ENCODE measurements at regions not wholly inside any gene's neighbourhood (a gene's known extent, or its start where the extent isn't known, plus 50 kb on each side); places are given as distances from the start of the nearest gene placed in this dataset.

DNA sequence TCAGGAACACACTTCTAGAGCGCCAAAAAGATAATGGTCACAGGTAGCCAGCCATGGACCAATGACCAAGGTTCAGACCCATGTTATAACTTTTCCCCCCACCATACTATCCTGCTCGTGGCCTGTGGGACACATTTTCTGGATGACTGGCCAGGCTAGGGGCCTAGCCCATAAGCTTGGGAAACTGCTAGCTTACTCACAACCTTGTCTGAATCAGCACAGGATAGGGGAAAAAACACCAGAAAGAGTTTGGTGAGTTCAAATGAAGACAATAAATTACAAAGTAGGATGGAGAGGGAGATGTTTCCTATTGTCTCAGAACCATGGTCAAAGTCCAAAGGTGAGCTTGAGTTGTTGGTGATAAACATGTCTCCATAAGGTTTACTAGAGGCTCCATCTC, 156.3 kb upstream of the CCDC68 start (continued):
- TF ChIP-seq, protein P1, sequence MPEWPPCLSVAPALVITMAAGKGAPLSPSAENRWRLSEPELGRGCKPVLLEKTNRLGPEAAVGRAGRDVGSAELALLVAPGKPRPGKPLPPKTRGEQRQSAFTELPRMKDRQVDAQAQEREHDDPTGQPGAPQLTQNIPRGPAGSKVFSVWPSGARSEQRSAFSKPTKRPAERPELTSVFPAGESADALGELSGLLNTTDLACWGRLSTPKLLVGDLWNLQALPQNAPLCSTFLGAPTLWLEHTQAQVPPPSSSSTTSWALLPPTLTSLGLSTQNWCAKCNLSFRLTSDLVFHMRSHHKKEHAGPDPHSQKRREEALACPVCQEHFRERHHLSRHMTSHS (tag by site-specific recombination; IDR thresholded peaks at IDR 0.05): no peak
- TF ChIP-seq YY2 (tag by site-specific recombination; IDR thresholded peaks at IDR 0.05) (no peak), REPIN1 (tag by site-specific recombination; IDR thresholded peaks at IDR 0.05; ENCODE audit: low read depth) (no peak), ZNF670 (tag by site-specific recombination; IDR thresholded peaks at IDR 0.05; ENCODE audit: low read depth) (no peak), ZNF791 (tag by site-specific recombination; IDR thresholded peaks at IDR 0.05) (no peak), ZNF266 (tag by site-specific recombination; IDR thresholded peaks at IDR 0.05; ENCODE audit: low read depth) (no peak), ZNF155 (tag by site-specific recombination; IDR thresholded peaks at IDR 0.05) (no peak), PATZ1 (tag by site-specific recombination; IDR thresholded peaks at IDR 0.05) (no peak)

DNA sequence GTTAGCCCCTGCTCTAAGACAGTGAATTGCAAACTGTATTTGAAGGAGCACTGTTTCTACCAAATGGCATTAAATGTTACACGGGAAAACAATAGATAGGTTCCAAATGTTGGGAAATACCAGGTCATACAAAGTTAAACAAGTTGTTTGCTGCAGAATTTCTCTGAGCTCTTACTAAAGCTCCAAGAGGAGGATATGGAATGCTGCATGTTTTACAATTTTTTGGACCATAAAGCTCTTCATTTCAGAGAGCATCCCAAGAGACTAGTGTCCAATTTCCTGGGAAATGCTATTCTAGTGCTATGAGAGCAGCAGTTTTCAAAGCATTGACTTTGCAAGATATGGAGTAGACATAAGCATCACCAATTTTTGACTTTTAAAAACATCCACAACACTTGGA, 155.6 kb upstream of the CCDC68 start:
- Histone ChIP-seq H3K4me1 (ENCODE audit: control insufficient read depth, insufficient read depth, low read length) (no peaks in the 10 kb centered on the region), H3K9me3 (ENCODE audit: control insufficient read depth, insufficient read depth, low read depth, low read length) (no peaks in the 10 kb centered on the region), H3K4me3 (ENCODE audit: low read depth, low read length) (no peak overlapping the region), H3K36me3 (ENCODE audit: control insufficient read depth in 2 of 2, insufficient read depth in 1 of 2, low read length in 2 of 2) (no peaks in the 10 kb centered on the region), H3K27ac (ENCODE audit: extremely low read depth, low read depth, low read length) (no peak overlapping the region)
- TF ChIP-seq ZNF629 (tag by site-specific recombination; IDR thresholded peaks at IDR 0.05): no peak
- TF ChIP-seq ZNF596 (tag by site-specific recombination; IDR thresholded peaks at IDR 0.05): no peak
- no peak for TF ChIP-seq ZNF707 (tag by site-specific recombination; IDR thresholded peaks at IDR 0.05)
- TF ChIP-seq ZNF16 (tag by site-specific recombination; IDR thresholded peaks at IDR 0.05; ENCODE audit: low read depth): no peak
- TF ChIP-seq ZNF391 (tag by site-specific recombination; IDR thresholded peaks at IDR 0.05; ENCODE audit: borderline replicate concordance, low read depth): no peak
- no peak for TF ChIP-seq ZNF433 (tag by site-specific recombination; IDR thresholded peaks at IDR 0.05; ENCODE audit: low read depth)
- TF ChIP-seq ZNF555 (tag by site-specific recombination; conservative IDR thresholded peaks at IDR 0.05): no peak
- no peak for TF ChIP-seq PRDM2 (tag by site-specific recombination; IDR thresholded peaks at IDR 0.05; ENCODE audit: borderline replicate concordance)
- TF ChIP-seq ZNF660 (tag by site-specific recombination; IDR thresholded peaks at IDR 0.05): no peak
- TF ChIP-seq ZBTB8A (tag by site-specific recombination; IDR thresholded peaks at IDR 0.05): no peak
- TF ChIP-seq, protein P2, sequence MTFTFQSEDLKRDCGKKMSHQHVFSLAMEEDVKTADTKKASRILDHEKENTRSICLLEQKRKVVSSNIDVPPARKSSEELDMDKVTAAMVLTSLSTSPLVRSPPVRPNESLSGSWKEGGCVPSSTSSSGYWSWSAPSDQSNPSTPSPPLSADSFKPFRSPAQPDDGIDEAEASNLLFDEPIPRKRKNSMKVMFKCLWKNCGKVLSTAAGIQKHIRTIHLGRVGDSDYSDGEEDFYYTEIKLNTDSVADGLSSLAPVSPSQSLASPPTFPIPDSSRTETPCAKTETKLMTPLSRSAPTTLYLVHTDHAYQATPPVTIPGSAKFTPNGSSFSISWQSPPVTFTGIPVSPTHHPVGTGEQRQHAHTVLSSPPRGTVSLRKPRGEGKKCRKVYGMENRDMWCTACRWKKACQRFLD (tag by site-specific recombination; IDR thresholded peaks at IDR 0.05): no peak
- no peak for TF ChIP-seq ZNF549 (tag by site-specific recombination; IDR thresholded peaks at IDR 0.05)
- no peak for TF ChIP-seq KLF7 (tag by site-specific recombination; IDR thresholded peaks at IDR 0.05; ENCODE audit: borderline replicate concordance)
- TF ChIP-seq GLIS1 (tag by site-specific recombination; IDR thresholded peaks at IDR 0.05): no peak
- no peak for TF ChIP-seq ZBTB1 (tag by site-specific recombination; IDR thresholded peaks at IDR 0.05)
- ChIA-PET POLR2A (no interaction called here), CTCF (interaction anchor here (0.6 to 1.5 kb wide), 3 partner anchors 9 to 408 kb away, joined by 3 to 5 read pairs (median 3); no protein-coding TSS in a partner anchor)

All from HEK293 (cell line).